ENCODE measurements at regions not wholly inside any gene's neighbourhood (a gene's known extent, or its start where the extent isn't known, plus 50 kb on each side); places are given as distances from the start of the nearest gene placed in this dataset.

DNA sequence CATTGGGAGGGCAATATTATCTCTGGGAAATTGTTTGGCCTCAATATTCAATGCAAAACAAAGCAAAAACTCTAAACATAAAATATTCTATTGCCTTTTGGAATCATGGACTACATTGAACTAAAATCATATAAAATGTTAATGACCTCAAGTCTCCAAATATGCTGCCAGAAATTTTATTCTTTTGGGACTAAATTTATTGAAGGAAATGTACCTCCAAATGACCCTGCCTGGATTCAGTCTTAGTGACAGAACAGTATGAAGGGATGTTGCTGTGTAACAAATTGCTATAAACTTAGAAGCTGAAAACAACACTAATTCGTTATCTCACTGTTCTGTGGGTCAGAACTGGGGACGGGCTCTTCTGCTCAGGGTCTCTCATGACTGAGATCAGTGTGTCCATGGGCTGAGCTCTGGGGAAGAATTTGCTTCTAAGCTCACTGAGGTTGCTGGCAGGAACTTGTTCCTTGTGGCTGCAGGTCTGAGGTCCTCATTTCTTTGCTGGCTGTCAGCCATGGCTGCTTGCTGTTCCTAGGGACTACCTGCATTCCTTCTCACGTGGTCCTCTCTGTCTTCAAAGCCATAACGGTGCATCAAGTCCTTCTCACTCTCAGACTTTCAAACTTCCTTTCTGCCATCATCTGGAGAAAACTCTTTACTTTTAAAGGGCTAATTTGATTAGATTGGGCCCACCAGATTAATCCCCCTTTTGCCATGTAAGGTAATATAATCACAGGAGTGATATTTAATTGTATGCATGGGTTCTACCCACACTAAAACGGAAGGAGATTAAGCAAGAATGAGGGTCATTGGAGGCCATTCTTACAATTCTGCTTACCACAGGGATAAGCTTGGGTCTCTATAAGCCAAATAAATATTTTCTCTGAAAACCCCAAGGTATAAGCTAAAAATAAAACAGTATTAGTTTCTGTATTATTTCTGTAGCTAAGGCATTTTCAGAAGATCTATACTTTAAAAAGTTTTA is 149.0 kb downstream of the ADCYAP1 start:
- no peaks in the 10 kb centered on the region for H3K36me3 ChIP-seq (ENCODE audit: control insufficient read depth in 1 of 2, insufficient read depth in 2 of 2, low read length in 2 of 2)
- no peak for DNase-seq (ENCODE audit: low read depth, low spot score)
- H3K4me2 ChIP-seq (ENCODE audit: low read length), result no peak overlapping the region
- POLR2A ChIA-PET, result no interaction called here
- H3K79me2 ChIP-seq (ENCODE audit: insufficient read depth, low read length), result no peaks in the 10 kb centered on the region
- no peak overlapping the region for H3K4me3 ChIP-seq (replicated peaks in 1 of 2; ENCODE audit: low read depth in 1 of 2, low read length in 2 of 2)
- intact Hi-C loops (cut with micrococcal nuclease), result no loop called here
- RAD21 ChIA-PET (ENCODE audit: low non-redundant PET in 1 of 2, low total read pairs in 2 of 2, uncharacterized antibody in 2 of 2, unreplicated experiment in 2 of 2), result no interaction called here
- H3K9ac ChIP-seq (ENCODE audit: low read length), result no peak overlapping the region
- no peaks in the 10 kb centered on the region for H3K9me2 ChIP-seq (ENCODE audit: insufficient read depth)
- H3K27ac ChIP-seq (ENCODE audit: low read depth, low read length), result no peak overlapping the region
- H3K4me1 ChIP-seq (ENCODE audit: control insufficient read depth in 1 of 2, insufficient read depth in 2 of 2, low read length in 2 of 2), result 0 out of 4 replicates have a peak, but pooled peaks cover 0 to 3% of the 10 kb centered on the region in 2 experiments
- H4K20me1 ChIP-seq (ENCODE audit: insufficient read depth), result no peaks in the 10 kb centered on the region
- CTCF ChIA-PET, result interaction anchor here (1.1 kb wide), 1 partner anchor 92 kb away, joined by 4 read pairs; no protein-coding TSS in a partner anchor
- no TSS peak for BruUV-seq (replicated peaks)
- TF ChIP-seq ZFX (IDR thresholded peaks at IDR 0.05) (no peak), EZH2phosphoT487 (IDR thresholded peaks at IDR 0.05; ENCODE audit: borderline replicate concordance) (no peak), CTCF (IDR thresholded peaks at IDR 0.05 in 2 of 3, conservative IDR thresholded peaks at IDR 0.05 in 1 of 3; ENCODE audit: borderline replicate concordance in 1 of 3, insufficient read depth in 1 of 3, low read depth in 2 of 3, low read length in 2 of 3) (no peak), YY1 (IDR thresholded peaks at IDR 0.05; ENCODE audit: extremely low read depth, insufficient replicate concordance, low read depth, low read length) (no peak), JUND (IDR thresholded peaks at IDR 0.05) (no peak), EZH2 (IDR thresholded peaks at IDR 0.05) (no peak)
- TF ChIP-seq, protein P1, sequence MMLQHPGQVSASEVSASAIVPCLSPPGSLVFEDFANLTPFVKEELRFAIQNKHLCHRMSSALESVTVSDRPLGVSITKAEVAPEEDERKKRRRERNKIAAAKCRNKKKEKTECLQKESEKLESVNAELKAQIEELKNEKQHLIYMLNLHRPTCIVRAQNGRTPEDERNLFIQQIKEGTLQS (IDR thresholded peaks at IDR 0.05), result no peak
- no peak overlapping the region for H2AFZ ChIP-seq (ENCODE audit: low read depth, low read length, poor library complexity, severe bottlenecking)
- H3K27me3 ChIP-seq (ENCODE audit: insufficient read depth, low read length), result no peaks in the 10 kb centered on the region
- ATAC-seq, result no peak
- H3K9me3 ChIP-seq (ENCODE audit: control insufficient read depth in 1 of 2, insufficient read depth in 1 of 2, low read depth in 1 of 2, low read length in 2 of 2), result no peaks in the 10 kb centered on the region
